GM03348 (cell line): ENCODE measurements at regions not wholly inside any gene's neighbourhood (a gene's known extent, or its start where the extent isn't known, plus 50 kb on each side); places are given as distances from the start of the nearest gene placed in this dataset.

ENCODE experiments used
- DNase-seq: peaks from one replicate; pipeline ENCODE4 v3.0.0; 2012; ENCODE audit warnings: low spot score

GRCh38 chr5:124262991-124263571, 483.4 kb downstream of the ZNF608 start:
- DNase-seq = no peak

GRCh38 chr5:124262470-124262869, 484.0 kb downstream of the ZNF608 start:
- DNase-seq = no peak

- no peak for DNase-seq
Observed at GRCh38 chr5:124261848-124262247, 484.6 kb downstream of the ZNF608 start.

- DNase-seq = no peak
Observed at GRCh38 chr5:124260921-124261515, 485.4 kb downstream of the ZNF608 start.

- DNase-seq = no peak
Observed at GRCh38 chr5:124259017-124259416, 487.4 kb downstream of the ZNF608 start.

- no peak for DNase-seq
Observed at GRCh38 chr5:124257048-124257447, 489.4 kb downstream of the ZNF608 start.

GRCh38 chr5:124253203-124253810, 493.1 kb downstream of the ZNF608 start:
- no peak for DNase-seq

- DNase-seq = no peak
Observed at GRCh38 chr5:124252747-124253146, 493.7 kb downstream of the ZNF608 start.

- DNase-seq = no peak
Observed at GRCh38 chr5:124252191-124252638, 494.2 kb downstream of the ZNF608 start.

- DNase-seq = no peak
Observed at GRCh38 chr5:124245276-124245675, 501.2 kb downstream of the ZNF608 start.

- no peak for DNase-seq
Observed at GRCh38 chr5:124240732-124241131, 505.7 kb downstream of the ZNF608 start.

GRCh38 chr5:124239572-124239971, 506.9 kb downstream of the ZNF608 start:
- DNase-seq = no peak

GRCh38 chr5:124238350-124238749, 508.1 kb downstream of the ZNF608 start:
- no peak for DNase-seq

- DNase-seq = no peak
Observed at GRCh38 chr5:124237206-124237695, 509.2 kb downstream of the ZNF608 start.

- no peak for DNase-seq
Observed at GRCh38 chr5:124236361-124237205, 509.9 kb downstream of the ZNF608 start.

- no peak for DNase-seq
Observed at GRCh38 chr5:124235576-124235975, 510.9 kb downstream of the ZNF608 start.

- no peak for DNase-seq
Observed at GRCh38 chr5:124234770-124235562, 511.5 kb downstream of the ZNF608 start.

GRCh38 chr5:124234022-124234769, 512.2 kb downstream of the ZNF608 start:
- no peak for DNase-seq

- DNase-seq = no peak
Observed at GRCh38 chr5:124232515-124232914, 513.9 kb downstream of the ZNF608 start.

GRCh38 chr5:124231802-124232201, 514.6 kb downstream of the ZNF608 start:
- DNase-seq = no peak

GRCh38 chr5:124231230-124231629, 515.2 kb downstream of the ZNF608 start:
- DNase-seq = no peak
